ENCODE measurements at regions not wholly inside any gene's neighbourhood (a gene's known extent, or its start where the extent isn't known, plus 50 kb on each side); places are given as distances from the start of the nearest gene placed in this dataset.

GRCh38 chr12:116639765-116640164 lies 80.6 kb downstream of the MAP1LC3B2 start:
- TF ChIP-seq, protein P1, sequence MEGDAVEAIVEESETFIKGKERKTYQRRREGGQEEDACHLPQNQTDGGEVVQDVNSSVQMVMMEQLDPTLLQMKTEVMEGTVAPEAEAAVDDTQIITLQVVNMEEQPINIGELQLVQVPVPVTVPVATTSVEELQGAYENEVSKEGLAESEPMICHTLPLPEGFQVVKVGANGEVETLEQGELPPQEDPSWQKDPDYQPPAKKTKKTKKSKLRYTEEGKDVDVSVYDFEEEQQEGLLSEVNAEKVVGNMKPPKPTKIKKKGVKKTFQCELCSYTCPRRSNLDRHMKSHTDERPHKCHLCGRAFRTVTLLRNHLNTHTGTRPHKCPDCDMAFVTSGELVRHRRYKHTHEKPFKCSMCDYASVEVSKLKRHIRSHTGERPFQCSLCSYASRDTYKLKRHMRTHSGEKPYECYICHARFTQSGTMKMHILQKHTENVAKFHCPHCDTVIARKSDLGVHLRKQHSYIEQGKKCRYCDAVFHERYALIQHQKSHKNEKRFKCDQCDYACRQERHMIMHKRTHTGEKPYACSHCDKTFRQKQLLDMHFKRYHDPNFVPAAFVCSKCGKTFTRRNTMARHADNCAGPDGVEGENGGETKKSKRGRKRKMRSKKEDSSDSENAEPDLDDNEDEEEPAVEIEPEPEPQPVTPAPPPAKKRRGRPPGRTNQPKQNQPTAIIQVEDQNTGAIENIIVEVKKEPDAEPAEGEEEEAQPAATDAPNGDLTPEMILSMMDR (conservative IDR thresholded peaks at IDR 0.05; ENCODE audit: low read depth, low read length), result no peak
- no peak for TF ChIP-seq EZH2 (IDR thresholded peaks at IDR 0.05; ENCODE audit: low read length, unreplicated experiment)
- TF ChIP-seq EZH2phosphoT487 (IDR thresholded peaks at IDR 0.05; ENCODE audit: borderline replicate concordance, low read length), result no peak

Data from PC-3 (cell line).